ENCODE measurements at regions not wholly inside any gene's neighbourhood (a gene's known extent, or its start where the extent isn't known, plus 50 kb on each side); places are given as distances from the start of the nearest gene placed in this dataset.

DNA sequence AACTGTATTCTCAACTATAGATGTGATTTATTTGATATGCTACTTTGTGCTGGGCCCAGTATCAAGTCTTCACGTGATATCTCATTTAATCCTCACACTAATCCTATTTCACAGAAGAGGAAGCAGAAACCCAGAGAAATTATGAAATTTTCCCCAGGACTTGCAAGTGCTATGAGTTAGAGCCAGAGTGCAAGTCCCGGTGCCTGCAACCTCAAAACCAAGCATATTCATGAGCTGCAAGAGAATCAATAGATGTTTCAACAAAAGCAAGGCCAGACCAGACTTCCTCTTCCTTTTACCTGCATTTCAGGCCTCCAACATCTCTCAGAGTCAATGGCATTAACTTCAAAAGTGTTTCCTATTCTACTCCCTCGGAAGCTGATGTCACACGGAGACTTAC, 92.2 kb upstream of the GATB start:
- TF ChIP-seq CEBPB (IDR thresholded peaks at IDR 0.05) (no peak), CREB1 (IDR thresholded peaks at IDR 0.05; ENCODE audit: low read depth) (no peak), YY1 (IDR thresholded peaks at IDR 0.05; ENCODE audit: low read depth) (no peak), FOXM1 (IDR thresholded peaks at IDR 0.05; ENCODE audit: borderline replicate concordance, low read depth) (no peak), EP300 (IDR thresholded peaks at IDR 0.05; ENCODE audit: borderline replicate concordance) (no peak), TEAD4 (IDR thresholded peaks at IDR 0.05) (no peak), MAX (IDR thresholded peaks at IDR 0.05) (no peak), ZBTB7A (IDR thresholded peaks at IDR 0.05; ENCODE audit: low read depth) (no peak), TAF1 (IDR thresholded peaks at IDR 0.05; ENCODE audit: low read depth) (no peak), TCF12 (IDR thresholded peaks at IDR 0.05; ENCODE audit: low read depth) (no peak), NFIC (IDR thresholded peaks at IDR 0.05) (no peak), REST (IDR thresholded peaks at IDR 0.05; ENCODE audit: low read depth) (no peak)
- TF ChIP-seq, protein P1, sequence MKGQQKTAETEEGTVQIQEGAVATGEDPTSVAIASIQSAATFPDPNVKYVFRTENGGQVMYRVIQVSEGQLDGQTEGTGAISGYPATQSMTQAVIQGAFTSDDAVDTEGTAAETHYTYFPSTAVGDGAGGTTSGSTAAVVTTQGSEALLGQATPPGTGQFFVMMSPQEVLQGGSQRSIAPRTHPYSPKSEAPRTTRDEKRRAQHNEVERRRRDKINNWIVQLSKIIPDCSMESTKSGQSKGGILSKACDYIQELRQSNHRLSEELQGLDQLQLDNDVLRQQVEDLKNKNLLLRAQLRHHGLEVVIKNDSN (IDR thresholded peaks at IDR 0.05): no peak

DNA sequence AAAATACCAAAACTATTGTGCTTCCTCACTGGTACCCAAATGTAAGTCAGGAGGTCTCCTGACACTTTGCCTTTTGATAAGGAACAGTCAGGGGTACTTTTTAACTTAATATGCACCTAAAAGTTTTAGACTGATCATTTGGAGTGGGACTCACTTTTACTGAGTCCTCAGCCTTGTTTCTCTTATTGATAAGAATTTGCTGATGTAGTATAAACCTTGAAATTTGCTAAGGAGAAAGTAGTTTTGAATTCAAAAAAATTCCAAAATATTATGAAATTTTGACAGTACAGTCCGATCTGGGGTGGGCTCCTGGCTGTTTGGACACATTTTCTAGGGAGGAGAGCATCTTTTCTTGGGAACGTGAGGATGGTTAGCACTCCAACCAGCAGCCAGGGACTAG, 91.4 kb upstream of the GATB start:
- TF ChIP-seq RAD21 (IDR thresholded peaks at IDR 0.05; ENCODE audit: low read depth) (no peak), EP300 (IDR thresholded peaks at IDR 0.05; ENCODE audit: borderline replicate concordance) (no peak), CEBPB (IDR thresholded peaks at IDR 0.05) (no peak), ZBTB7A (IDR thresholded peaks at IDR 0.05; ENCODE audit: low read depth) (no peak), NFIC (IDR thresholded peaks at IDR 0.05) (no peak), EGR1 (IDR thresholded peaks at IDR 0.05) (no peak), MAX (IDR thresholded peaks at IDR 0.05) (no peak), TEAD4 (IDR thresholded peaks at IDR 0.05) (no peak), TCF12 (IDR thresholded peaks at IDR 0.05; ENCODE audit: low read depth) (no peak), TAF1 (IDR thresholded peaks at IDR 0.05; ENCODE audit: low read depth) (no peak), REST (IDR thresholded peaks at IDR 0.05; ENCODE audit: low read depth) (no peak), CREB1 (IDR thresholded peaks at IDR 0.05; ENCODE audit: low read depth) (no peak)
- TF ChIP-seq, protein P1 (IDR thresholded peaks at IDR 0.05): no peak

GRCh38 chr4:151851354-151851753, 90.5 kb upstream of the GATB start:
- TF ChIP-seq MAX (IDR thresholded peaks at IDR 0.05): no peak
- TF ChIP-seq FOXM1 (IDR thresholded peaks at IDR 0.05; ENCODE audit: borderline replicate concordance, low read depth): no peak
- TF ChIP-seq ZBTB7A (IDR thresholded peaks at IDR 0.05; ENCODE audit: low read depth): no peak
- TF ChIP-seq REST (IDR thresholded peaks at IDR 0.05; ENCODE audit: low read depth): no peak
- no peak for TF ChIP-seq RAD21 (IDR thresholded peaks at IDR 0.05; ENCODE audit: low read depth)
- TF ChIP-seq TEAD4 (IDR thresholded peaks at IDR 0.05): no peak
- TF ChIP-seq CREB1 (IDR thresholded peaks at IDR 0.05; ENCODE audit: low read depth): no peak
- no peak for TF ChIP-seq EGR1 (IDR thresholded peaks at IDR 0.05)
- TF ChIP-seq EP300 (IDR thresholded peaks at IDR 0.05; ENCODE audit: borderline replicate concordance): no peak
- no peak for TF ChIP-seq NFIC (IDR thresholded peaks at IDR 0.05)

DNA sequence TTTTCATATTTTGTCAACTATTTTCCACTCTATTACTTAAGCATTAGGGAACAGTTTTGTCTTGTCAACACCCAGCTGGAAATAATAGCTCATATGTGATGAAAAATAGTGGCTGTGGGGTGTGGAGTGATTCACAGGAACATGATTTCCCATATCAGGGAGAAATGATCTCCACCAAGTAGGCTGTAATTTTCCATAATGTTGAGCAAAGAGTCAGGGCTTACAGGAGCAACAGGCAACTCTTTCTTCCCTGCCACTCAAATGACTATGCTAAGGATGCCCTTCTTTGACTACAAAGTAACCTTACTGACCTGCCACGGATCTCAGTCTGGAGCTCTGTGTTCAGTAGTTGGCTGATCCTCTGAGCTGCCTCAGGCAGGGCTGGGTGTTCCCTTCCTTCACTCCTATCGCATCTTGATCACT, 90.0 kb upstream of the GATB start:
- no peak for TF ChIP-seq CREB1 (IDR thresholded peaks at IDR 0.05; ENCODE audit: low read depth)
- no peak for TF ChIP-seq NFIC (IDR thresholded peaks at IDR 0.05)
- TF ChIP-seq REST (IDR thresholded peaks at IDR 0.05; ENCODE audit: low read depth): no peak
